ENCODE measurements at regions not wholly inside any gene's neighbourhood (a gene's known extent, or its start where the extent isn't known, plus 50 kb on each side); places are given as distances from the start of the nearest gene placed in this dataset.

DNA sequence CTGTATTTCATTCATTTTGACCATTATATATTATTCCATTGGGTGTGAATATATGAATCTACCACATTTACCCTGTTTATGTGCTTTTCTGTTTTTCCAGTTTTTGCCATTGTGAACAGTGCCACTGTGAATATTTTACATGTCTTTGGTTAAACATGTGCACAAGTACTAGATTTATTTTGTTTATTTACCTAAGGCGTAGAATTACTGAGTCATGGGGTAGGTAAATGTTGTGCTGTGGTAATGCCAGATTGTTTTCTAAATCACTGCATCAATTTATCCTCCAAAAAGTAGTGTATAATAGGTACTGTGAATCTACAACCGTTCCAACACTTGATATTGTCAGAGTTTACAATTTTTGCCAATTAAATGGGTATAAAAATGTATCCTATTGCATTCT, 362.1 kb upstream of the AGTR1 start:
- ATAC-seq, result no peak
- H3K36me3 Mint-ChIP-seq, result no peaks in the 10 kb centered on the region
- H3K27ac Mint-ChIP-seq, result no peak overlapping the region
- DNase-seq (ENCODE audit: low spot score in 2 of 2), result no peak
- peaks cover 10 to 14% of the 10 kb centered on the region in 2 donors for H3K9me3 Mint-ChIP-seq

- Mint-ChIP-seq H3K9me3 (peaks cover 4 to 8% of the 10 kb centered on the region in 2 donors), H3K27ac (no peak overlapping the region), H3K36me3 (no peaks in the 10 kb centered on the region)
- ATAC-seq (no peak), DNase-seq (ENCODE audit: low spot score in 2 of 2) (no peak)
Measured at GRCh38 chr3:148343416-148343815, 354.3 kb upstream of the AGTR1 start.

DNA sequence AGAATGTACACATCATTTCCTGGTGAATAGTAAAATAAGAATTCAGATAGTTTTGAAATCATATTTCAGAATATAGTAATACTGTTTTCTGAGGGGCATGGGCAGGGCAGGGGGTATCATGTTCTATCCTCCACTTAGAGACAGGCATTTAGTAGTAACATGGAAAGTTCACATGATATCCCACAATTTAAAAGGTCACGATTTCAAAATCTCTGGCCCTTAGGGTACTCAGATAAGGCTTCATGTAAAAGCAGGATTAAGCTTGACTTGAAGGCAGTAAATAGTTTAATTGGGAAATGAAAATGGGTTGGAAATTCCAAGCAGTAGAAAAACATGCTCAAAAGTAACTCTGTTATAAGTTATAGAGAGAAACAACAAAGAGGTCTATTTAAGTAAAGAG, 353.2 kb upstream of the AGTR1 start:
- DNase-seq (ENCODE audit: low spot score in 2 of 2), result no peak
- peaks cover 3 to 8% of the 10 kb centered on the region in 2 donors for H3K9me3 Mint-ChIP-seq
- no peak for ATAC-seq
- H3K27ac Mint-ChIP-seq, result no peak overlapping the region
- no peaks in the 10 kb centered on the region for H3K36me3 Mint-ChIP-seq

DNA sequence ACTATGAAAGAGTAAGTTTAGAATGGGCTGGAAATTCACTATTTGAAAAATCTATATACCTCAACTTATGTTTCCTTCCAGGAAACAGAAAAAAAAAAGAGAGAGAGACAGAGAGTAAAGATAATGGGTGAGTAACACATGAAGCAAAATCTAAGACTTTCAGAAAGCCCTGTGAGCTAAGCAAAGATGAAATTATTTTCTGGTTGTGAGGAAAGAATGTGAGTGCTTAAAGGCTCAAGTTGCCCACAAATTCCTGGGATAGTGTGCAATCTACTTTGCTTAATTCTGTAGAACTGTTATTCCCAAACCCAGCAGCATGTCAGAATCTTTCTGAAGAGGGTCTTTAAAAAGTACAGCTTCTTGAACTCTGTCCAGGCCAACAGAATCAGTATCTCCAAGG, 337.7 kb upstream of the AGTR1 start:
- H3K36me3 Mint-ChIP-seq, result no peaks in the 10 kb centered on the region
- DNase-seq (ENCODE audit: low spot score in 2 of 2) (no peak), ATAC-seq (no peak)
- peaks cover 12 to 13% of the 10 kb centered on the region in 2 donors for H3K9me3 Mint-ChIP-seq
- H3K27ac Mint-ChIP-seq, result no peak overlapping the region

GRCh38 chr3:148366743-148367410, 330.8 kb upstream of the AGTR1 start:
- no peak for ATAC-seq
- Mint-ChIP-seq H3K9me3 (peaks cover 7 to 10% of the 10 kb centered on the region in 2 donors), H3K27ac (no peak overlapping the region), H3K36me3 (no peaks in the 10 kb centered on the region)
- DNase-seq (ENCODE audit: low spot score in 2 of 2), result no peak

GRCh38 chr3:148367756-148368155, 329.9 kb upstream of the AGTR1 start:
- DNase-seq (ENCODE audit: low spot score in 2 of 2) (no peak), ATAC-seq (no peak)
- peaks cover 7 to 10% of the 10 kb centered on the region in 2 donors for H3K9me3 Mint-ChIP-seq
- no peaks in the 10 kb centered on the region for H3K36me3 Mint-ChIP-seq
- no peak overlapping the region for H3K27ac Mint-ChIP-seq

DNA sequence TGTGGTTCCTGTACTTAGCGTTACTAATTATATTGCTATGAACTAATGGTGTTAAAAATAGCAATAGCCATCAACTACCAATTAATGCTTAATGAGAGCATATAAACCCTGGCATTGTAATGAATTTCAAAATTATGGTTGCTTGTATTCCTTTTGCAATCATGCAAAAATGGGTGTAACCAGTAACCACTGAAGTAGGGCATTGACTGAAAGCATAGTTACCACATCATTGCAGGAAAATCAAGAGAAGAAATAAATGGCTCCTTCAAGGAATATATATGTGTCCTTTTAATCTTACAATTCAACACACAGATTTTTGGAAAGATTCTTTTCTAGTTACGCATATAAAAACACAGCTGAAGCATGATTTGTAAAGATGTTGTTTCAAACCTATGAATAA, 328.3 kb upstream of the AGTR1 start:
- peaks cover 4 to 7% of the 10 kb centered on the region in 2 donors for H3K9me3 Mint-ChIP-seq
- no peak for DNase-seq (ENCODE audit: low spot score in 2 of 2)
- H3K27ac Mint-ChIP-seq, result no peak overlapping the region
- H3K36me3 Mint-ChIP-seq, result no peaks in the 10 kb centered on the region
- no peak for ATAC-seq

DNA sequence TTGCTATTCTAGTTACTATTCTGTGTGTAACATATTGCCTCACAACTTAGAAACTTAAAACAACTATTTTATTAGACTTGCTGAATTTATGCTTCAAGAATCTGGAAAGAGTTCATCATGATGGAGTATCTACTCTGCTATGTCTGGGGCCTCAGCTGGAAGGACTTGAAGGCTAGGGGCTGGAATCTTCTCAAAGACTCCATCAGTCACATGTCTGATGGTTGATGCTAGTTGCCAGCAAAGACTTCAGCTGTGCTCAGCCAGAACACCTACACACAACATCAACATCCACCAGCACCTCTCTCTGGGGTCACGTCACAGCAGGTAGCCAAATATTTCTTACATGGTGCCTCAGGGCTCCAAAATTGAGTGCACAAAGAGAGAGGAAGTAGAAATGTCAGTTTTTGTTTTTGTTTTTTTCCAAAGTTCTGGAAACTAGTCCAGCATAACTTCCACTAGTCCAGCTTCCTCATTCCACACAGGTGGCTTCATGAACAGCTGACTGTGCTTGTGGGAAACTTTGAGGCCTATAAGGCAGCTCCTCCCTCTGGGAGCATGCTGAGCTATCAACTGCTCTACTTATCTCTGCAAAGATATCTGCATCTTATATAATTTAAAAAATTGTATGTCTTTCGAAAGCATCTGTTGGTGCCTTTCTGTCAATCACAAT, 325.4 kb upstream of the AGTR1 start:
- Mint-ChIP-seq H3K27ac (no peak overlapping the region), H3K36me3 (no peaks in the 10 kb centered on the region), H3K9me3 (peaks cover 0 to 1% of the 10 kb centered on the region in 2 donors)
- ATAC-seq (no peak), DNase-seq (ENCODE audit: low spot score in 2 of 2) (no peak)

- Mint-ChIP-seq H3K36me3 (no peaks in the 10 kb centered on the region), H3K27ac (no peak overlapping the region), H3K9me3 (no peaks in the 10 kb centered on the region)
- ATAC-seq, result no peak
- no peak for DNase-seq (ENCODE audit: low spot score in 2 of 2)
Measured at GRCh38 chr3:148373961-148374360, 323.7 kb upstream of the AGTR1 start.

- ATAC-seq, result no peak
- peaks cover 5 to 8% of the 10 kb centered on the region in 2 donors for H3K9me3 Mint-ChIP-seq
- DNase-seq (ENCODE audit: low spot score in 2 of 2), result no peak
- H3K36me3 Mint-ChIP-seq, result no peaks in the 10 kb centered on the region
- no peak overlapping the region for H3K27ac Mint-ChIP-seq
Measured at GRCh38 chr3:148379763-148380382, 317.8 kb upstream of the AGTR1 start.

DNA sequence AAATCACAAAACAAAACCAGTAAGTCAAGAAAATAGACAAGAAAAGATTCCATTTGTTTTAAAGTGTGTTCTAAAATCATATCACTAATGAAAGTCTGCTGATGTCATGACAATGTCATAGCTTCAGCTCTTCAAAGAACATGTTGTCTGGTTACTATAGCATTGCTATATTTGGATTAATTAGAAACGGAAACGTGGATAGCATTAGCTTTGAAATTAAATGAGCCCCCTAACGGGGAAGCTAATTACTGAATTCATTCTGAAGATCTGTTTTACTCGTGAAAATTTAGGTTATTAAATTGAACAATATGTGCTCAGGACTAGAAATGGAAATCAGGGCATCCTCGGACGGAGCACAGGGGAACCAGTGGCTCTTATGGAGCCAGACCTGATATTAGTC, 316.7 kb upstream of the AGTR1 start:
- H3K27ac Mint-ChIP-seq, result no peak overlapping the region
- DNase-seq (ENCODE audit: low spot score in 2 of 2), result no peak

GRCh38 chr3:148389916-148390315, 307.8 kb upstream of the AGTR1 start:
- no peak for ATAC-seq

More for the DNA sequence above, 316.7 kb upstream of the AGTR1 start:
- ATAC-seq, result no peak
- Mint-ChIP-seq H3K36me3 (no peaks in the 10 kb centered on the region), H3K9me3 (peaks cover 5 to 8% of the 10 kb centered on the region in 2 donors)

DNA sequence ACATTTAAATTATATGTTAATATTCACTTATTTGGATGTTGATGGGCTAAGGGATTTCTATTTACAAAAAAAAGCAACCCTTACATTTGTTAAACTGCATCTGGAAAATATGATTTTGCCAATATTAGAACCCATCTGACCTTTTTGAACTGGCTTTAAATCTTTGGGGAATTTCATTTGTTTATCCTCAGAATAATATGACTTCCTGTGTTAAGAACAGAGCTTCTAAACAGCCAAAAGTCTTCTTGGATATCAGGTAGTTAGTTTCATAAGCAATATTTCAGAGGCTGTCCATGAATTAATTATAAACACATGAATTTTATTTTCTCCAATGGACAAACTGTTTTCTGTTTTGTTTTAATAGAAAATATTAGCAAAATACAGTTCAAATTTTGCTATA, 301.9 kb upstream of the AGTR1 start:
- no peaks in the 10 kb centered on the region for H3K36me3 Mint-ChIP-seq
- ATAC-seq (no peak), DNase-seq (ENCODE audit: low spot score in 2 of 2) (no peak)
- H3K27ac Mint-ChIP-seq, result no peak overlapping the region
- peaks cover 10 to 14% of the 10 kb centered on the region in 2 donors for H3K9me3 Mint-ChIP-seq

More at GRCh38 chr3:148389916-148390315, 307.8 kb upstream of the AGTR1 start:
- no peaks in the 10 kb centered on the region for H3K36me3 Mint-ChIP-seq
- H3K27ac Mint-ChIP-seq, result no peak overlapping the region
- peaks cover 12% of the 10 kb centered on the region in 2 donors for H3K9me3 Mint-ChIP-seq
- no peak for DNase-seq (ENCODE audit: low spot score in 2 of 2)

GRCh38 chr3:148400754-148401153, 296.9 kb upstream of the AGTR1 start:
- no peak for DNase-seq (ENCODE audit: low spot score in 2 of 2)
- Mint-ChIP-seq H3K36me3 (no peaks in the 10 kb centered on the region), H3K27ac (no peak overlapping the region), H3K9me3 (peaks cover 5 to 8% of the 10 kb centered on the region in 2 donors)
- ATAC-seq, result no peak

DNA sequence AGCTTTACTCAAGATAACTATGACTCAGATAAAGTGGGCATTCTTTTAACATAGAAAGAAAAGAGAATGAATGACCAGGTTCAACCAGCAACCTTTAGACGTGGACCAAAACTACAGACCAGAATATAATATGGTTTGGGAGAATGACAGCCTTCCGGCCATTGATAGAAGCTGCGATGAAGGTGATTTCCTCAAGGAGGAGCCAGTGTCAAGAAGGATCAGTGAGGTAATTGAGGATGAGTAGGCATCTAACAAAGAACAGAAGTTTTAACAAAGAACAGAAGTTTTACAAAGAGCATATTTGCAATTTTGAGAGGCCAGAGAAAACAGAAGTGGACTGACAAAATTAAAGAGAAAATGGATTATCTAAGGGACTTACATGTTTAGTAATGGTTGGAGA, 289.0 kb upstream of the AGTR1 start:
- H3K36me3 Mint-ChIP-seq, result no peaks in the 10 kb centered on the region
- peaks cover 19 to 27% of the 10 kb centered on the region in 2 donors for H3K9me3 Mint-ChIP-seq
- ATAC-seq (no peak), DNase-seq (ENCODE audit: low spot score in 2 of 2) (no peak)
- no peak overlapping the region for H3K27ac Mint-ChIP-seq

- DNase-seq (ENCODE audit: low spot score in 2 of 2) (no peak), ATAC-seq (no peak)
- Mint-ChIP-seq H3K36me3 (no peaks in the 10 kb centered on the region), H3K9me3 (peaks cover 0 to 4% of the 10 kb centered on the region in 2 donors), H3K27ac (no peak overlapping the region)
Measured at GRCh38 chr3:148420242-148420641, 277.5 kb upstream of the AGTR1 start.

GRCh38 chr3:148428862-148429605, 268.7 kb upstream of the AGTR1 start:
- Mint-ChIP-seq H3K9me3 (peaks cover 2 to 4% of the 10 kb centered on the region in 2 donors), H3K36me3 (no peaks in the 10 kb centered on the region), H3K27ac (no peak overlapping the region)
- DNase-seq (ENCODE audit: low spot score in 2 of 2), result no peak
- no peak for ATAC-seq
